ENCODE measurements at regions not wholly inside any gene's neighbourhood (a gene's known extent, or its start where the extent isn't known, plus 50 kb on each side); places are given as distances from the start of the nearest gene placed in this dataset.

- H3K36me3 Mint-ChIP-seq, result peaks cover 0 to 9% (median 0%) of the 10 kb centered on the region in 5 donors
- Histone ChIP-seq H3K4me1 (ENCODE audit: control insufficient read depth in 2 of 2, insufficient read depth in 2 of 2, low read length in 2 of 2) (no peaks in the 10 kb centered on the region), H3K4me3 (ENCODE audit: low read length) (no peak overlapping the region), H3K27me3 (ENCODE audit: control insufficient read depth in 2 of 2, insufficient read depth in 2 of 2, low read length in 2 of 2) (no peaks in the 10 kb centered on the region), H3K36me3 (ENCODE audit: control insufficient read depth in 2 of 3, insufficient read depth in 3 of 3, low read length in 3 of 3) (no peaks in the 10 kb centered on the region), H3K9me3 (ENCODE audit: control insufficient read depth in 2 of 3, low read length in 3 of 3) (no peaks in the 10 kb centered on the region), H3K27ac (ENCODE audit: low read depth, low read length) (no peak overlapping the region)
- H3K9me3 Mint-ChIP-seq, result peaks cover 0 to 14% (median 9%) of the 10 kb centered on the region in 11 donors
- ATAC-seq, result no peak
- no peak overlapping the region for H3K27ac Mint-ChIP-seq
- DNase-seq, result no peak
- intact Hi-C loops (cut with micrococcal nuclease), result no loop called here
- no peak overlapping the region for H3K4me3 Mint-ChIP-seq
- no peaks in the 10 kb centered on the region for H3K4me1 Mint-ChIP-seq
- ChIA-PET CTCF (no interaction called here), POLR2A (no interaction called here)
- H3K27me3 Mint-ChIP-seq, result peaks cover 0 to 37% (median 18%) of the 10 kb centered on the region in 5 donors
Observed at GRCh38 chr10:128295003-128295402, 168.8 kb upstream of the MKI67 start.

DNA sequence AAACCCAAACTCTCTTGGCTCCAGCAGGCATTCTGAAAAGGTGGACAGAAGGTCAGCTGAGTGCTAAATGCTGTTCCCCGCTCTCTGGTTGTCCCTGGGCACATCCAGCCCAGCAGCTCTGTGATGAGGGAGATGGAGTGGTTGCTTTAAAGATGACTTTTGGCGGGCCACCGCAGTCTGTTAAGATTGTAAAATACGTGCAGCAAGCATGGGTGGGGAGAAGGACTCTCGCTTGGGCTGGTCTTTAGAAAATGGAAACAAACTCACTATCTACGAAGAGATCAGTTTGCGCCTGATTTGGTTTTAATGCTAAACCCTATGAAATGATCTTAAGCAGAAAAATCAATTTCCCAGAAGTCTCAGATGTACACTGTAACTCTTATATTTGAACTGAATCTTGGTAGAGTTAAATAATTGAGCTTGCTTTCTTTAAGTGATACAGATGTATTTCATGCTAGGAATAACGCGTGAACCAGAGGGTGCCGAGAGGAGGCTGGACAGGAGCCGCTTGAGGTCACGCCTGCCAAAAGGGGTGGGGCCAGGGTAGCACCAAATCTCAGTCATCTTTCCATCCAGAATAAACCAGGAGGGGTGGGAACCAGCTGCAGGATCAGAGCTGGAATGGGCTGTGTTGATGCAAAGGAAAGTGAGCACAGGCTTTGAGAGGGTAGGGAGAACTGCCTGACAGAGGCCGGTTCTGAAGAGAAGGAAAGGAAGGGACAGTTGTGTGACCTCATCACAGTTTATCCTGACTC lies 170.2 kb upstream of the MKI67 start:
- no peaks in the 10 kb centered on the region for H3K4me1 Mint-ChIP-seq
- H3K36me3 Mint-ChIP-seq, result peaks cover 0 to 9% (median 0%) of the 10 kb centered on the region in 5 donors
- ChIA-PET POLR2A (no interaction called here), CTCF (no interaction called here)
- no peak overlapping the region for H3K27ac Mint-ChIP-seq
- Histone ChIP-seq H3K36me3 (ENCODE audit: control insufficient read depth in 2 of 3, insufficient read depth in 3 of 3, low read length in 3 of 3) (no peaks in the 10 kb centered on the region), H3K27ac (ENCODE audit: low read depth, low read length) (no peak overlapping the region), H3K27me3 (ENCODE audit: control insufficient read depth in 2 of 2, insufficient read depth in 2 of 2, low read length in 2 of 2) (no peaks in the 10 kb centered on the region), H3K4me3 (ENCODE audit: low read length) (no peak overlapping the region), H3K4me1 (ENCODE audit: control insufficient read depth in 2 of 2, insufficient read depth in 2 of 2, low read length in 2 of 2) (no peaks in the 10 kb centered on the region), H3K9me3 (ENCODE audit: control insufficient read depth in 2 of 3, low read length in 3 of 3) (no peaks in the 10 kb centered on the region)
- intact Hi-C loops (cut with micrococcal nuclease), result no loop called here
- ATAC-seq, result no peak
- no peak for DNase-seq
- no peak overlapping the region for H3K4me3 Mint-ChIP-seq
- H3K27me3 Mint-ChIP-seq, result peaks cover 0 to 39% (median 10%) of the 10 kb centered on the region in 5 donors
- peaks cover under 1 to 13% (median 7%) of the 10 kb centered on the region in 11 donors for H3K9me3 Mint-ChIP-seq

GRCh38 chr10:128297709-128298378 lies 171.6 kb upstream of the MKI67 start:
- ATAC-seq (no peak), DNase-seq (no peak)
- no peak overlapping the region for H3K27ac ChIP-seq (ENCODE audit: low read depth, low read length)
- Mint-ChIP-seq H3K9me3 (peaks cover 2 to 17% (median 11%) of the 10 kb centered on the region in 11 donors), H3K27ac (no peak overlapping the region), H3K36me3 (peaks cover 0 to 9% (median 0%) of the 10 kb centered on the region in 5 donors), H3K4me3 (no peak overlapping the region), H3K27me3 (peaks cover 0 to 32% (median 10%) of the 10 kb centered on the region in 5 donors), H3K4me1 (no peaks in the 10 kb centered on the region)
- no peaks in the 10 kb centered on the region for H3K9me3 ChIP-seq (ENCODE audit: control insufficient read depth in 2 of 3, low read length in 3 of 3)
- no peaks in the 10 kb centered on the region for H3K4me1 ChIP-seq (ENCODE audit: control insufficient read depth in 2 of 2, insufficient read depth in 2 of 2, low read length in 2 of 2)
- no peaks in the 10 kb centered on the region for H3K36me3 ChIP-seq (ENCODE audit: control insufficient read depth in 2 of 3, insufficient read depth in 3 of 3, low read length in 3 of 3)
- H3K4me3 ChIP-seq (ENCODE audit: low read length), result no peak overlapping the region
- intact Hi-C loops (cut with micrococcal nuclease), result no loop called here
- H3K27me3 ChIP-seq (ENCODE audit: control insufficient read depth in 2 of 2, insufficient read depth in 2 of 2, low read length in 2 of 2), result no peaks in the 10 kb centered on the region
- POLR2A ChIA-PET, result no interaction called here
- CTCF ChIA-PET, result no interaction called here

DNA sequence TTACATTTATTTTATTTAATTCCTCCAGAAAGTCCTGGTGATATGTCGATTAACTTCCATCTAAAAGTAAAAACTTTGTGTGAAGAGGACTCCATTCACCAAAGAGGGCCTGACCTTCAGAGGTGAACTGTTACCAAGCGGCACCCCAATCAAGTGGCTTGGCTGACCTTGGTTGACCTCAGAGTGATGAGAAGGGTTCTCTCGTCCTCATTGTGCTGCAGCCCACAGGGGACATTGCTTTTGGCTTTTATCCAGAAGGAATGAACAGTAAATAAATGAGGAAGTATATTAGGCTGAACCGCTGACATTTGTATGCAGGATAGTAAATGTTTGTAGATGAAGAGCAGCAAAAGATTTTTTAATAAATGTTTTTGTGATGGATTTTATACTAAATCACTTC lies 172.4 kb upstream of the MKI67 start:
- H3K4me3 Mint-ChIP-seq, result no peak overlapping the region
- H3K4me3 ChIP-seq (ENCODE audit: low read length), result no peak overlapping the region
- no peaks in the 10 kb centered on the region for H3K4me1 Mint-ChIP-seq
- no peaks in the 10 kb centered on the region for H3K27me3 ChIP-seq (ENCODE audit: control insufficient read depth in 2 of 2, insufficient read depth in 2 of 2, low read length in 2 of 2)
- peaks cover 2 to 21% (median 11%) of the 10 kb centered on the region in 11 donors for H3K9me3 Mint-ChIP-seq
- H3K4me1 ChIP-seq (ENCODE audit: control insufficient read depth in 2 of 2, insufficient read depth in 2 of 2, low read length in 2 of 2), result no peaks in the 10 kb centered on the region
- H3K27ac ChIP-seq (ENCODE audit: low read depth, low read length), result no peak overlapping the region
- H3K27me3 Mint-ChIP-seq, result peaks cover 0 to 34% (median 10%) of the 10 kb centered on the region in 5 donors
- H3K36me3 ChIP-seq (ENCODE audit: control insufficient read depth in 2 of 3, insufficient read depth in 3 of 3, low read length in 3 of 3), result no peaks in the 10 kb centered on the region
- H3K36me3 Mint-ChIP-seq, result peaks cover 0 to 9% (median 0%) of the 10 kb centered on the region in 5 donors
- H3K9me3 ChIP-seq (ENCODE audit: control insufficient read depth in 2 of 3, low read length in 3 of 3), result no peaks in the 10 kb centered on the region
- ChIA-PET POLR2A (no interaction called here), CTCF (no interaction called here)
- no peak overlapping the region for H3K27ac Mint-ChIP-seq
- no peak for ATAC-seq
- intact Hi-C loops (cut with micrococcal nuclease), result no loop called here
- DNase-seq, result no peak

GRCh38 chr10:128300290-128300824 lies 174.1 kb upstream of the MKI67 start:
- Mint-ChIP-seq H3K4me1 (no peaks in the 10 kb centered on the region), H3K27ac (no peak overlapping the region), H3K36me3 (peaks cover 0 to 9% (median 0%) of the 10 kb centered on the region in 5 donors), H3K9me3 (peaks cover 2 to 21% (median 11%) of the 10 kb centered on the region in 11 donors), H3K4me3 (no peak overlapping the region), H3K27me3 (peaks cover 0 to 32% (median 6%) of the 10 kb centered on the region in 5 donors)
- ChIA-PET POLR2A (no interaction called here), CTCF (no interaction called here)
- Histone ChIP-seq H3K27ac (ENCODE audit: low read depth, low read length) (no peak overlapping the region), H3K9me3 (ENCODE audit: control insufficient read depth in 2 of 3, low read length in 3 of 3) (no peaks in the 10 kb centered on the region), H3K27me3 (ENCODE audit: control insufficient read depth in 2 of 2, insufficient read depth in 2 of 2, low read length in 2 of 2) (no peaks in the 10 kb centered on the region), H3K36me3 (ENCODE audit: control insufficient read depth in 2 of 3, insufficient read depth in 3 of 3, low read length in 3 of 3) (no peaks in the 10 kb centered on the region), H3K4me3 (ENCODE audit: low read length) (no peak overlapping the region), H3K4me1 (ENCODE audit: control insufficient read depth in 2 of 2, insufficient read depth in 2 of 2, low read length in 2 of 2) (no peaks in the 10 kb centered on the region)
- ATAC-seq, result no peak
- DNase-seq, result no peak
- intact Hi-C loops (cut with micrococcal nuclease), result no loop called here

DNA sequence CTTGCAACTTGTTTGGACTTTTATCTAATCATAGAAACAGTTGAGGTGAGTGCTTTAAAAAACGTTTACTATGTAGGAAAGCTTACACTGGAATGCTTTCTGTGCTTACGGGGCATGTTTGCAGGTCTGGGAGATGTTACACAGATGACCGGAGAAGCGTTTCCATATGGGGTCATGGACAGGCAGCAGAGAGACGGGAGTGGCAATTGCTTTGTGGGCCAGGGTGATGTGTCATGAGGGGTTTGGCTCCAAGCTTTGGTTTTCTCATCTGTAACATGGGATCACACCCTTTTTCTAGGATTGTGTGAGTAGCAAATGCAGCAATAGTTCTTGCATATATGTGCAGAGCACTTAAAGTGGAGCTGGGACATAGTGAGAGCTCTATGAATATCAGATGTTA lies 174.8 kb upstream of the MKI67 start:
- Mint-ChIP-seq H3K4me1 (no peaks in the 10 kb centered on the region), H3K36me3 (peaks cover 0 to 5% (median 0%) of the 10 kb centered on the region in 5 donors), H3K9me3 (peaks cover 2 to 21% (median 11%) of the 10 kb centered on the region in 11 donors), H3K27me3 (peaks cover 0 to 34% (median 11%) of the 10 kb centered on the region in 5 donors), H3K27ac (no peak overlapping the region), H3K4me3 (no peak overlapping the region)
- H3K36me3 ChIP-seq (ENCODE audit: control insufficient read depth in 2 of 3, insufficient read depth in 3 of 3, low read length in 3 of 3), result no peaks in the 10 kb centered on the region
- no peaks in the 10 kb centered on the region for H3K4me1 ChIP-seq (ENCODE audit: control insufficient read depth in 2 of 2, insufficient read depth in 2 of 2, low read length in 2 of 2)
- intact Hi-C loops (cut with micrococcal nuclease), result no loop called here
- no peak overlapping the region for H3K27ac ChIP-seq (ENCODE audit: low read depth, low read length)
- H3K27me3 ChIP-seq (ENCODE audit: control insufficient read depth in 2 of 2, insufficient read depth in 2 of 2, low read length in 2 of 2), result no peaks in the 10 kb centered on the region
- ChIA-PET CTCF (no interaction called here), POLR2A (no interaction called here)
- DNase-seq, result no peak
- H3K4me3 ChIP-seq (ENCODE audit: low read length), result no peak overlapping the region
- no peak for ATAC-seq
- no peaks in the 10 kb centered on the region for H3K9me3 ChIP-seq (ENCODE audit: control insufficient read depth in 2 of 3, low read length in 3 of 3)
